GM18499 (cell line): ENCODE measurements at regions not wholly inside any gene's neighbourhood (a gene's known extent, or its start where the extent isn't known, plus 50 kb on each side); places are given as distances from the start of the nearest gene placed in this dataset.

Source experiments
- ATAC-seq: cut with Tn5 transposase; IDR thresholded peaks from one replicate; pipeline ENCODE4 v1.9.1; 2021; ENCODE audit warnings: moderate number of reproducible peaks; ENCODE audit not compliant: insufficient read depth, unreplicated experiment

GRCh38 chr13:34571716-34572115 is 370.4 kb upstream of the NBEA start:
- no peak for ATAC-seq

GRCh38 chr13:34577051-34577450 is 365.0 kb upstream of the NBEA start:
- ATAC-seq, result no peak

- ATAC-seq, result no peak
Measured at GRCh38 chr13:34578471-34578870, 363.6 kb upstream of the NBEA start.

- ATAC-seq, result no peak
Measured at GRCh38 chr13:34578917-34579316, 363.2 kb upstream of the NBEA start.

- no peak for ATAC-seq
Measured at GRCh38 chr13:34583181-34583580, 358.9 kb upstream of the NBEA start.

- no peak for ATAC-seq
Measured at GRCh38 chr13:34587576-34587975, 354.5 kb upstream of the NBEA start.

GRCh38 chr13:34588362-34588761 is 353.7 kb upstream of the NBEA start:
- ATAC-seq, result no peak

- no peak for ATAC-seq
Measured at GRCh38 chr13:34589581-34589980, 352.5 kb upstream of the NBEA start.

- no peak for ATAC-seq
Measured at GRCh38 chr13:34591129-34591528, 350.9 kb upstream of the NBEA start.

GRCh38 chr13:34591900-34592529 is 350.1 kb upstream of the NBEA start:
- no peak for ATAC-seq

- no peak for ATAC-seq
Measured at GRCh38 chr13:34593658-34594057, 348.4 kb upstream of the NBEA start.

- ATAC-seq, result no peak
Measured at GRCh38 chr13:34594507-34594906, 347.6 kb upstream of the NBEA start.

GRCh38 chr13:34608331-34608730 is 333.7 kb upstream of the NBEA start:
- no peak for ATAC-seq

- ATAC-seq, result no peak
Measured at GRCh38 chr13:34611671-34612070, 330.4 kb upstream of the NBEA start.

- no peak for ATAC-seq
Measured at GRCh38 chr13:34617473-34618083, 324.5 kb upstream of the NBEA start.

GRCh38 chr13:34618654-34619053 is 323.4 kb upstream of the NBEA start:
- ATAC-seq, result no peak

- ATAC-seq, result no peak
Measured at GRCh38 chr13:34619326-34619725, 322.7 kb upstream of the NBEA start.

- ATAC-seq, result no peak
Measured at GRCh38 chr13:34620074-34620850, 321.8 kb upstream of the NBEA start.

GRCh38 chr13:34620862-34621261 is 321.2 kb upstream of the NBEA start:
- ATAC-seq, result no peak

GRCh38 chr13:34623331-34623730 is 318.7 kb upstream of the NBEA start:
- ATAC-seq, result no peak

- ATAC-seq, result no peak
Measured at GRCh38 chr13:34627509-34628208, 314.4 kb upstream of the NBEA start.
